TTC549 (cell line): ENCODE measurements at regions not wholly inside any gene's neighbourhood (a gene's known extent, or its start where the extent isn't known, plus 50 kb on each side); places are given as distances from the start of the nearest gene placed in this dataset.
"Not testable (repeated sequence)": the region's sequence is repeated elsewhere in the genome, so short reads cannot be mapped to it uniquely, and the experiment has no call there.

Experiments used
- FAIRE-seq: peaks from 2 replicates; lab custom pipeline; 2012; peaks lifted over from hg19 to GRCh38; lab: Jason Lieb, UNC

GRCh38 chr4:31020363-31020762, 300.2 kb downstream of the PCDH7 start:
- FAIRE-seq = no peak

GRCh38 chr4:31021008-31021407, 300.8 kb downstream of the PCDH7 start:
- no peak for FAIRE-seq

GRCh38 chr4:31022702-31023101, 302.5 kb downstream of the PCDH7 start:
- no peak for FAIRE-seq

GRCh38 chr4:31023109-31023508, 302.9 kb downstream of the PCDH7 start:
- FAIRE-seq = no peak

GRCh38 chr4:31023742-31024141, 303.6 kb downstream of the PCDH7 start:
- no peak for FAIRE-seq

GRCh38 chr4:31024781-31025180, 304.6 kb downstream of the PCDH7 start:
- not testable (repeated sequence) for FAIRE-seq

GRCh38 chr4:31026256-31026655, 306.1 kb downstream of the PCDH7 start:
- no peak for FAIRE-seq

GRCh38 chr4:31034550-31034949, 314.4 kb downstream of the PCDH7 start:
- FAIRE-seq = no peak

- no peak for FAIRE-seq
These were observed 315.6 kb downstream of the PCDH7 start for GRCh38 chr4:31035761-31036160.

GRCh38 chr4:31037703-31038102, 317.5 kb downstream of the PCDH7 start:
- FAIRE-seq = no peak

GRCh38 chr4:31039382-31039781, 319.2 kb downstream of the PCDH7 start:
- no peak for FAIRE-seq

- no peak for FAIRE-seq
These were observed 319.9 kb downstream of the PCDH7 start for GRCh38 chr4:31040106-31040505.

- FAIRE-seq = no peak
These were observed 321.2 kb downstream of the PCDH7 start for GRCh38 chr4:31041385-31041784.

- FAIRE-seq = no peak
These were observed 321.7 kb downstream of the PCDH7 start for GRCh38 chr4:31041853-31042252.

- no peak for FAIRE-seq
These were observed 323.4 kb downstream of the PCDH7 start for GRCh38 chr4:31043382-31044062.

- FAIRE-seq = no peak
These were observed 325.0 kb downstream of the PCDH7 start for GRCh38 chr4:31045151-31045550.

- no peak for FAIRE-seq
These were observed 325.7 kb downstream of the PCDH7 start for GRCh38 chr4:31045724-31046318.

GRCh38 chr4:31051151-31051550, 331.0 kb downstream of the PCDH7 start:
- FAIRE-seq = no peak

- no peak for FAIRE-seq
These were observed 331.4 kb downstream of the PCDH7 start for GRCh38 chr4:31051565-31051964.

- FAIRE-seq = no peak
These were observed 332.4 kb downstream of the PCDH7 start for GRCh38 chr4:31052519-31052918.

GRCh38 chr4:31053451-31053850, 333.3 kb downstream of the PCDH7 start:
- no peak for FAIRE-seq

- FAIRE-seq = no peak
These were observed 334.1 kb downstream of the PCDH7 start for GRCh38 chr4:31054295-31054694.

GRCh38 chr4:31058656-31059055, 338.5 kb downstream of the PCDH7 start:
- no peak for FAIRE-seq
